Stimulated activated effector memory CD8-positive, alpha-beta T cell treated with anti-CD3 and anti-CD28 coated beads, Interleukin-12 subunit alpha, Interleukin-12 subunit beta, amount 100 ng/mL, for 72 hours (primary cell): ENCODE measurements at regions not wholly inside any gene's neighbourhood (a gene's known extent, or its start where the extent isn't known, plus 50 kb on each side); places are given as distances from the start of the nearest gene placed in this dataset.
A peak's percentile ranks its signal among the peaks of the same experiment; 100 is the strongest.

ENCODE experiments used
- ATAC-seq: fragments of 150-1000 bp; cut with Tn5 transposase; 2 replicates; pipeline ENCODE4 v1.10.0; 2021
- DNase-seq, 2 donors: peaks; one replicate each; pipeline ENCODE4 v3.0.0; 2021 to 2022; ENCODE audit warnings: low spot score in 2 of 2
- H3K27ac Mint-ChIP-seq: one replicate; pipeline ENCODE4 v1.8.0; 2022; ENCODE audit warnings: mild to moderate bottlenecking, mixed read lengths
- H3K36me3 Mint-ChIP-seq: one replicate; pipeline ENCODE4 v1.8.0; 2022; ENCODE audit warnings: mild to moderate bottlenecking, mixed read lengths
- H3K4me1 Mint-ChIP-seq: one replicate; pipeline ENCODE4 v1.8.0; 2022; ENCODE audit warnings: mixed read lengths
- H3K4me3 Mint-ChIP-seq: one replicate; pipeline ENCODE4 v1.8.0; 2022; ENCODE audit warnings: mild to moderate bottlenecking, mixed read lengths
- H3K9me3 Mint-ChIP-seq: one replicate; pipeline ENCODE4 v1.8.0; 2022; ENCODE audit warnings: mixed read lengths

DNA sequence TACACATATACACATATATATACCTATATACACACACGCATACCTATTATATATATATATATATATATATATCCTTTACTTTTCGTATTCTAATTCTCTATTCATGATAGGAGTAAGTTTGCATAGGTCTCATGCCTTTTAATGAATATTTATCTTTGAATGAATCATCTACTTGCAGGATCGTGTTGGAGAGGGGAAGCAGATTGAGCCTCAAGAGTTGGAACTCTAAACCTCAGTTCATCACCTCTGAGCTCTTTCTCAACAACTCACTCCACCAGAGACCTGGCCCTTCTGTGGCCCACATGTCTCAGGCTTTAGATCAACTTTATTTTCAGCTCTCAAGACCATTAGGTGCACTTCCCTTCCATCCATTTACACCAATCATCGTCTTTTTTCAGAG is 490.4 kb upstream of the ID2 start:
- H3K9me3 Mint-ChIP-seq: no peaks in the 10 kb centered on the region
- DNase-seq (no peak), ATAC-seq (no peak)
- no peak overlapping the region for H3K4me3 Mint-ChIP-seq
- no peaks in the 10 kb centered on the region for H3K36me3 Mint-ChIP-seq
- H3K4me1 Mint-ChIP-seq: no peaks in the 10 kb centered on the region
- no peak overlapping the region for H3K27ac Mint-ChIP-seq

GRCh38 chr2:8193146-8193545 is 488.7 kb upstream of the ID2 start:
- no peak overlapping the region for H3K4me3 Mint-ChIP-seq
- H3K36me3 Mint-ChIP-seq: no peaks in the 10 kb centered on the region
- no peak for ATAC-seq
- no peaks in the 10 kb centered on the region for H3K9me3 Mint-ChIP-seq
- no peak for DNase-seq
- H3K4me1 Mint-ChIP-seq: no peaks in the 10 kb centered on the region
- H3K27ac Mint-ChIP-seq: no peak overlapping the region

DNA sequence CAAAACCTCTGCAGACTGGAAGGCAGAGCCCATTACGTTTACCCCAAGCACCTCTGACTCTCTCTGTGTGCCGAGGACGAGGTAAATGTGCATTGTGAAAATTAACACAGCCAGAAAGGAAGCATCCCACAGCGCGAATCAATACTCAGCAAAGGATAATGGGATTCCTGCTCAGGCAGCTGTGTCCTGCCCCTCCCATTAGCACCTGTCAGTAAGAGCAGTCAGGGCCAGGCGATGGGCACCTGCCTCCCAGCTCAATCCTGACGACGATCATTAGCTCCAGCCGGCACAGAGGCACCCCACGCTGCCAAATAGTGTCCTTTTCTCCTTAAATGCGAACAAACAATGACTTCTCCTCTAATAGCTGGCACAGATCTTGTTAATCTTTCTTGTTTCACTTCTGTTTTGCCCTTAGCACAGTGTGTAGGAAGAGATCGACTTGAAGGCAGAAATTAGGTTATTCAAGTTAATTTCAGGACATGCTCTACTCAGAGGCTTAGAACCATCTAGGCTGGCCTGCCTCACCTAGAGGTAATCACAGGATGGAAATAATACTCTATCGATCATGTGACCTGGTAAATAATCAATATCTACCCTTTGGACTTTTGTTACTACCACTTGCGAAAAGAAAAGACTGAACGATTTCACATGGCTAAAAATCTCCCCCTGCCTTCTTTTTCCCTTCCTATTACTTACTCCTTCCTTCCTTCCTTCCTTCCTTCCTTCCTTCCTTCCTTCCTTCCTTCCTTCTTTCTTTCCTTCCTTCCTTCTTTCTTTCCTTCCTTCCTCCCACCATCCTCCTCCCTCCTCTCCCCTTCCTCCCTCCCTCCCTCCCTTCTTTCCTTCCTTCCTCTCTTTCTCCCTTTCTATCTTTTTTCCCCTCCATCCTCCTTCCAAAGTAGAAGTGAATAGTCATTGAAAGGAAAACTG is 487.9 kb upstream of the ID2 start:
- no peak overlapping the region for H3K4me3 Mint-ChIP-seq
- DNase-seq (no peak), ATAC-seq (no peak)
- H3K36me3 Mint-ChIP-seq: peaks cover 5% of the 10 kb centered on the region
- H3K27ac Mint-ChIP-seq: no peak overlapping the region
- H3K9me3 Mint-ChIP-seq: no peaks in the 10 kb centered on the region
- H3K4me1 Mint-ChIP-seq: peaks cover 6% of the 10 kb centered on the region

DNA sequence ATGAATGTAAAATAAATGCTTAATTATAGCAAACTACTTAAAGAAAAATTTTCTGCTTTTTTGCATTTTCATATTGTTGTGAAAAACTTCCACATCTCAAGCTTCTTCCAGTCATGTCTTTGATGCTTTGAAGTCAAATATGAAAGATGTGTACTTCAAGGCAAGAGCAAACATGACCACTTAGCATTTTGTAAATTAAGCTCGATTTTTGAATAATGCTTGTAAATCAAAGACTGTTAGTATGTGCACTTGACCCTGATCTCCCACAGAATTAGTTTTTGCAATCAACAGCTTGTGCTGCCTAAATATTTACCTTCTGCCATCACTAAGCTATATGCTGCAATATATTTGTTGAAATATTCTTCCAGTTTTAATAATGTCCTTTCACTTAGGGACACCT is 486.1 kb upstream of the ID2 start:
- no peak overlapping the region for H3K27ac Mint-ChIP-seq
- H3K36me3 Mint-ChIP-seq: peaks cover 5% of the 10 kb centered on the region
- no peak overlapping the region for H3K4me3 Mint-ChIP-seq
- no peak for DNase-seq
- peaks cover 10% of the 10 kb centered on the region for H3K4me1 Mint-ChIP-seq
- ATAC-seq: no peak
- peaks cover 3% of the 10 kb centered on the region for H3K9me3 Mint-ChIP-seq

- Mint-ChIP-seq H3K36me3 (peaks cover 5% of the 10 kb centered on the region), H3K27ac (no peak overlapping the region), H3K4me1 (peaks cover 15% of the 10 kb centered on the region), H3K9me3 (peaks cover 3% of the 10 kb centered on the region), H3K4me3 (no peak overlapping the region)
- ATAC-seq (no peak), DNase-seq (no peak)
These were observed 485.5 kb upstream of the ID2 start for GRCh38 chr2:8196316-8196715.

- Mint-ChIP-seq H3K4me1 (peaks cover 22% of the 10 kb centered on the region), H3K36me3 (peaks cover 11% of the 10 kb centered on the region), H3K4me3 (no peak overlapping the region), H3K9me3 (peaks cover 3% of the 10 kb centered on the region), H3K27ac (no peak overlapping the region)
- ATAC-seq (no peak), DNase-seq (no peak)
These were observed 484.8 kb upstream of the ID2 start for GRCh38 chr2:8197101-8197500.

GRCh38 chr2:8197825-8198224 is 484.0 kb upstream of the ID2 start:
- no peak overlapping the region for H3K4me3 Mint-ChIP-seq
- H3K36me3 Mint-ChIP-seq: peaks cover 16% of the 10 kb centered on the region
- H3K9me3 Mint-ChIP-seq: peaks cover 3% of the 10 kb centered on the region
- no peak for ATAC-seq
- peaks cover 29% of the 10 kb centered on the region for H3K4me1 Mint-ChIP-seq
- no peak overlapping the region for H3K27ac Mint-ChIP-seq
- no peak for DNase-seq

DNA sequence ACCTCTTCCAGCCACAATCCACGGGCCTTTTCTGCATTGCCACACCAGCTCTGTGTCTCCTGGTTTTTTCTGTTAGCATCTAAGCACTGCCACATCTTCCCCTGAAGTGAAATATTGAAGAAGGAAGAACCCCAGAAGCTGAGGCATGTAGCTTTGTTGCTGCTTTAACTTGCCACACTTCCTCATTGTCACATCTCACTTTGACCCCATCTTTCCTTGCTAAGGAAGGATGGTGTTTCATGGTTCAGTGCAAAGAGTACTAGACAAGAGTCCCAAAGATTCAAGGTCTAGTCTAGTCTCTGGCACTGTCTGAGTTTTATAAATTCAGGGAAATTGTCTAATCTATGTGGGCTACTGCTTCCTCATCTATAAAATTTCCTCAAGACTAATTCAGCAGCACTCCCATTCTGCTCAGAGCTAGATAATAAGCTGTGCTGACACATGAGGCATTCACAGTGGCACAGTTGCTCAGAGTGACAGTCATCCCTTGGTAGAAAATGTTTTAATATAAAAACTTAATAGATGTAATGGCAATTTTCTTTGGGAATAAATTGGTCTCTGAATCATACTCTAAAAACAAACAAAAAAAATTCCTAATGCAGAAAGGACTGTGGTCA is 483.0 kb upstream of the ID2 start:
- DNase-seq (no peak), ATAC-seq (no peak)
- no peak overlapping the region for H3K4me3 Mint-ChIP-seq
- peaks cover 3% of the 10 kb centered on the region for H3K9me3 Mint-ChIP-seq
- peak overlapping the region; percentile 51 for H3K27ac Mint-ChIP-seq
- peaks cover 16% of the 10 kb centered on the region for H3K36me3 Mint-ChIP-seq
- peaks cover 34% of the 10 kb centered on the region for H3K4me1 Mint-ChIP-seq

GRCh38 chr2:8202132-8202531 is 479.7 kb upstream of the ID2 start:
- Mint-ChIP-seq H3K36me3 (peaks cover 17% of the 10 kb centered on the region), H3K4me3 (no peak overlapping the region), H3K27ac (peak overlapping the region; percentile 90), H3K9me3 (peaks cover 3% of the 10 kb centered on the region), H3K4me1 (peaks cover 34% of the 10 kb centered on the region)
- ATAC-seq (peak; percentile 77), DNase-seq (no peak)

DNA sequence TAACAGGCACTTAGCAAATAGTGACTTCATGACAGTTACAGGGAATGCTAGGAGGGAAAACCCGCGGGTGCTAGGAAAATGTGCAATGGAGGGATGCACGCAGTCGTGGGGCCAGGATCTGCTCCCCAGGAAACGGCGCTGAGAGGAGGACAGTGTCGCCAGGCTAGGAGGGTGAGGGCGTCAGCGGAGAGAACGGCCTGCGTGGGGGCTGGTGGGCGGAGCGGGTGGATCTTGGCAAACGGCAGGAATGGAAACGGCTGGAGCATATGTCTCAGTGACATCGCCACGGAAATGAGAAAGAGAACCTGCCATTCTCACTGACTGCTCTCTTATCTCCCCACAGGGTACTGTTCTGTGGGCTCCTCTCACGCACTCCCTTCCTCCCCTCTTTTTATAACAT is 478.5 kb upstream of the ID2 start:
- ATAC-seq (no peak), DNase-seq (no peak)
- Mint-ChIP-seq H3K4me1 (peaks cover 34% of the 10 kb centered on the region), H3K27ac (peak overlapping the region; percentile 90), H3K9me3 (peaks cover 15% of the 10 kb centered on the region), H3K36me3 (peaks cover 23% of the 10 kb centered on the region), H3K4me3 (no peak overlapping the region)

GRCh38 chr2:8204711-8205110 is 477.1 kb upstream of the ID2 start:
- Mint-ChIP-seq H3K4me1 (peaks cover 28% of the 10 kb centered on the region), H3K9me3 (peaks cover 19% of the 10 kb centered on the region), H3K36me3 (peaks cover 17% of the 10 kb centered on the region), H3K27ac (no peak overlapping the region), H3K4me3 (no peak overlapping the region)
- ATAC-seq (no peak), DNase-seq (no peak)

DNA sequence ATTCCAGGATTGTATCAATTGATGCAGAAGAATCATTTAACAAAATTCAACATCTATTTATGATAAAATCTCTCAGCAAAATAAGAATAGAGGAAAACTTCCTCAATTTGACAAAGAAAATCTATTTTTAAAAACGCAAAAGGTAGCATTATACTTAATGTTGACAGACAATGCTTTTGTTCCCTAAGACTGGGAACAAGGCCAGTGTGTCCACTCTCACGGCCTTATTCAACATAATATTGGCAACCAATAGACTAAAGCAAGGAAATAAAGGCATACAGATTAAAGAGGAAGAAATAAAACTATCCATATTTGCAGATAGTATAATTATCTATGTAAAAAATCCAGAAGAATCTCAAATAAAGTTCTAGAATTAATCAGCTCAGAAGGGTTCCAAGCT is 472.4 kb upstream of the ID2 start:
- H3K4me3 Mint-ChIP-seq: no peak overlapping the region
- peaks cover 16% of the 10 kb centered on the region for H3K9me3 Mint-ChIP-seq
- H3K4me1 Mint-ChIP-seq: peaks cover 5% of the 10 kb centered on the region
- H3K27ac Mint-ChIP-seq: no peak overlapping the region
- DNase-seq: no peak
- peaks cover 7% of the 10 kb centered on the region for H3K36me3 Mint-ChIP-seq
- no peak for ATAC-seq

- peaks cover 7% of the 10 kb centered on the region for H3K36me3 Mint-ChIP-seq
- DNase-seq: no peak
- peaks cover 16% of the 10 kb centered on the region for H3K9me3 Mint-ChIP-seq
- H3K4me3 Mint-ChIP-seq: no peak overlapping the region
- ATAC-seq: no peak
- H3K4me1 Mint-ChIP-seq: peaks cover 12% of the 10 kb centered on the region
- H3K27ac Mint-ChIP-seq: no peak overlapping the region
These were observed 470.5 kb upstream of the ID2 start for GRCh38 chr2:8211384-8211783.

- Mint-ChIP-seq H3K36me3 (peaks cover 4% of the 10 kb centered on the region), H3K4me1 (peaks cover 12% of the 10 kb centered on the region), H3K4me3 (no peak overlapping the region), H3K9me3 (peaks cover 15% of the 10 kb centered on the region), H3K27ac (no peak overlapping the region)
- DNase-seq (no peak), ATAC-seq (no peak)
These were observed 469.6 kb upstream of the ID2 start for GRCh38 chr2:8212239-8212638.

- no peak for ATAC-seq
These were observed 467.7 kb upstream of the ID2 start for GRCh38 chr2:8214036-8214615.

More at GRCh38 chr2:8214036-8214615, 467.7 kb upstream of the ID2 start:
- Mint-ChIP-seq H3K4me3 (no peak overlapping the region), H3K9me3 (no peaks in the 10 kb centered on the region), H3K4me1 (peaks cover 12% of the 10 kb centered on the region), H3K27ac (no peak overlapping the region), H3K36me3 (no peaks in the 10 kb centered on the region)
- no peak for DNase-seq
